ENCODE measurements at regions not wholly inside any gene's neighbourhood (a gene's known extent, or its start where the extent isn't known, plus 50 kb on each side); places are given as distances from the start of the nearest gene placed in this dataset.
"Not testable (repeated sequence)": the region's sequence is repeated elsewhere in the genome, so short reads cannot be mapped to it uniquely, and the experiment has no call there.

DNA sequence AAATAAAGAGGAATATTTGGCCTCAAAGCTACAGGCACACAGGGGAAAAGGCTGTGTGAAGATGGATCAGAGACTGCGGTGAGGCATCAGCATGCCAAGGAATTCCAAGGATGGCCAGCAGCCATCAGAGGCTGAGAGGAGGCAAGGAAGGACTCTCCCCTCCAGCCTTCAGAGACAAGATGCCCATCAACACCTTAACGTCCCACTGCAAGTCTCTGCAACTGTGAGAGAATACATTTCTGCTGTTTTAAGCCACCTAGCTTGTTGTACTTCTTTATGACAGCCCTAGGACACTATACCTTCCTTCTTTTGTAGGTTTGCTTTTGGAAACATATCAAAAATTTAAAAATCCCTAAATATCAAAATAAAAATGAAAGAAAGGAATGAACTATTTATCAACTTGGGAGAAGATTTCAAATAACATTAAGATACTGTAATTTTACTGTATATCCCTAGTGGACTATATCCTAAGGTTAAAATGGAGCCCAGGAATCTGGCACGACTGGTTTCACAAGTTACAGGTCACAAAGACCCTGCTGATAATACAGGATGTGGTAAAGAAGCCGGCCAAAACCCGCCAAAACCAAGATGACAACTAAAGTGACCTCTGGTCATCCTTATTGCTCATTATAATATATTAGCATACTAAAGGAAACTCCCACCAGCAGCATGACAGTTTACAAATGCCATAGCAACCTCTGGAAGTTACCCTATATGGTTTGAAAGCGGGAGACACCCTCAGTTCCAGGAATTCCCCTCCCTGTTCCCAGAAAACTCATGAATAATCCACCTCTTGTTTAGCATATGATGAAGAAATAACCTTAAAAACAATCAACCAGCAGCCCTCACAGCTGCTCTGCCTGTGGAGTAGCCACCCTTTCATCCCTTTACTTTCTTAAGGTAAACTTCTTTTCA is 185.2 kb downstream of the AVL9 start:
- no peak for ATAC-seq

DNA sequence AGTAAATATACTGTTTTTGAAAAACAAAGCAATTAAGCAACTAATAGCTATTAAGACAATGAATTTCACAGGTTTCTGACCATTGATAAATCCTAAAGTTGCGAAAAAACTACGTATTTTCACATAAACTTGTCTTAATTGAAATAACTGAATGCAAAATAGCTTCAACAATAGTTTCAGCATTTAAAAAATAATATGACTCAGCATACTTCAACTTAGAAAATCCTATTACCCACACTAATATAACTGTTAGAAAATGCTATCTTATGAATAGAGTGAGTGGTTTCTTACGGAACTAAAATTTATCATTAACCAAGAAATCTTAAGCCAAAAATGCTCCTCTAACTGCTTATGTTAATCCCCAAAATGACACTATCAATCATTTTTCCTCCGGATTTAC is 183.9 kb downstream of the AVL9 start:
- no peak for ATAC-seq

DNA sequence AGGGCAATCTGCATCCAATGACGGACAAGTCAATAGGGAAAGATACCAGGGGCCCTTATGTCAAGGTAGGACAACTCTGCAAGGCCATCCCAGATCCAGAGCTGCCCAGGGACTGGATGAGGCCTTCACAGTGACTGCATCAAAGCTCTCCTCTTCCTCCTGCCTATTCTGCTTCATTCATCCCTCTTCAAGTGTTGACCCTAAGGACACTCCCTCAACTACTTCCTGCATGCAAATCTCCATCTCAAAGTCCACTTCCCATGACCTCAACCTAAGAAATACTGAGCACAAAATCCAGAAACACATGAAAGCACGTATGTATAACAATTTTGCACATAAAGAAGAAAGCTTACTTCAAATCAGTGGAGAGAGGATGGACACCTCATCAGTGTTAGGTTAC is 182.3 kb downstream of the AVL9 start:
- no peak for ATAC-seq

DNA sequence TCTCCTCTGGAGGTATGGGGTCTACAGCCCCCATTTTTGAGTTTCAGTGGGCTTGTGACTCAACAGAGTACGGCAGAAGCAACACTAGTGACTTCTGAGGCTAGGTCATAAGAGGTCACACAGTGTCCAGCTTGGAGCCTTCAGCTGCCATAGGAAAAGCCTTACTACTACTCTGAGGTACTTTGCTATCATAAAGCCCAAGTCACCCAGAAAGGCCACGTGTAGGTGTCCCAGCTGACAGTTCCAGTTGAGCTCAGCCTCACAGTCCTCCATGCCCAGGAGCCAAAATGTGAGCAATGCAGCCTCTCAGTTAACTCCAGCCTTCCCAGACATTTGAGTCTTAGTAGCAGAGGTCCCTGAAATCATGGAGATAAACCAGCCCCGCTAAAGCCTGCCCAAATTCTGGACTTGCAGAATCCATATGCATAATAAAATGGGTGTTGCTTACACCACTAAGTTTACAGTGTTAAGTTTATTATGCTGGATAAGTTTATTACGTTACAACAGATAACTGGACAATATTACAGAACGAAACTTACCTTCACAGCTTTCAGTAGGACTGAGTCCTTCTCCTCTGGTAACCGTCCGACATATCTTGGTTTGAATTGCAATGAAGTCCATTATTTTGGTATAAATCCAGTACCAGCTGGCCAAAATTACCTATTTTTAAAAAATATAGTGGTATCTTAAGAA is 181.1 kb downstream of the AVL9 start:
- ATAC-seq, result no peak

DNA sequence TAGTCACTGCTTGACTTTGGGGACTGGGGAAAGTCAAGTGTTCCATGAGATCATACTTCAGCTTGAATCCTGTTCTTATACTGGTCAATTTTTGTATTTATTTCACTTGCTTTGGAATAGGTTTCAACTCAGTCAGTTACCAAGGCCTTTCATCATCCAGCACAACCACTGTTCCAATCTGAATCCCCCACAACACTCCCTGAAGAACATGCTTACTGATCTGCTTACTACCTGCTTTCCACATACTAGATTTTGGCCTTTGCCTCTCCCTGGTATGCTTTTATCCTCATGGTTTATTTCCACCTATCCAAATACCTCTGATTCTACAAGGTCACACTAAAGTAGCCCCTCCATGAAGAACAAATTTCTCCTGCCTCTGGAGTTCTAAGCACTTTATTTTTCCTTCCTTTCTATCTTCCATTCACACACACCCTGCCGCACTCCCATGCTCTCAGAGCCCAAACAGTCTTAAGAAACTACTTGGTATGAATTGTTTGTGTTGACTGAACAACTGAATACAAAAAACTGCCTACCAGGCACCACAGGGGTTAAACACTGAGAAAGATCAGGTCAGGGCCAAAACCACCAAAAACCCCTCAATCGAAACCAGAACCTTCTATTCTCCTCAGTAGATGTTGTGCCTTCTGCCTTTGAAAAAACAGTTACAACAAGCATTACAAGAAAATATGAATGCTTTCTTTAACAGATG is 178.1 kb downstream of the AVL9 start:
- ATAC-seq, result no peak

DNA sequence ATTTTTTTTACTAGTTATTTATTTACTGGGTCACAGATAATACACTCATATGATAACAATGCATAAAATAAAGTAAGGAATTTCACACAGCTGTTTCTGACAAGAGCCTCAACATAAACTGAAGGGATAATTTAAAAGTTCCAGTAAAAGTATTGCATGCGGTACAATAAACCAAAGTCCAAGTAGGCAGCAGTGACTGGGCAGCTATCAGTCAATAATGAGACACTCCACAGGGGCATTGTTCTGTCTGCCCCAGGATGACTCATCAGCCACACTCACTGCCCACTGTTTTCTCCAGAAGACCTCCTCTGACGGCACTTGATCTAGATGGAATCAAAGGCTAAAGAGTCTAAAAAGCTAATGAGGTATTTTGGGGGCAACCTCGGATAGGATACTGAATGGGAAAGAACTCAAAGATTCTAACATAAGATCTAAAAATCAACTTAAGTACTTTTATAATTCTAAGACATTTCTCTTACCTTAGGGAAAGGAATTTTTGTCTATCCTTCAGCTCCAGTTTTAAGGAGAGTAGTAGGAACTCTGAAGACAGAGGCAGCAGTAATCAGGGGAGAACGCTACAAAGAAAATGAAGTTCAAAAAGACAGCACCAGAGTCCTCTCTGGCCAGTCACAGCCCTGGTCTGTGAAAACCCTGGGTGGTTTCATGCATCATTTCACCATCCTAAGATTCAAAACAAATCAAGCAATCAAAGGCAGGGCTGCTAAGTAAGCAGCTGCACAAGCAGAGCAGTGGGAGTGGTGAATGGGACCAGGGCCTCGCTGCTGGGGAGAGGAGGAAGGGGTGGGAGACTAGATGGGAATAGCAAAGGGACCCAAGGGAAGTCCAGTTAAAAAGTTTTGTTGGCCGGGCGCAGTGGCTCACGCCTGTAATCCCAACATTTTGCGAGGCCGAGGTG is 175.1 kb downstream of the AVL9 start:
- ATAC-seq, result no peak

DNA sequence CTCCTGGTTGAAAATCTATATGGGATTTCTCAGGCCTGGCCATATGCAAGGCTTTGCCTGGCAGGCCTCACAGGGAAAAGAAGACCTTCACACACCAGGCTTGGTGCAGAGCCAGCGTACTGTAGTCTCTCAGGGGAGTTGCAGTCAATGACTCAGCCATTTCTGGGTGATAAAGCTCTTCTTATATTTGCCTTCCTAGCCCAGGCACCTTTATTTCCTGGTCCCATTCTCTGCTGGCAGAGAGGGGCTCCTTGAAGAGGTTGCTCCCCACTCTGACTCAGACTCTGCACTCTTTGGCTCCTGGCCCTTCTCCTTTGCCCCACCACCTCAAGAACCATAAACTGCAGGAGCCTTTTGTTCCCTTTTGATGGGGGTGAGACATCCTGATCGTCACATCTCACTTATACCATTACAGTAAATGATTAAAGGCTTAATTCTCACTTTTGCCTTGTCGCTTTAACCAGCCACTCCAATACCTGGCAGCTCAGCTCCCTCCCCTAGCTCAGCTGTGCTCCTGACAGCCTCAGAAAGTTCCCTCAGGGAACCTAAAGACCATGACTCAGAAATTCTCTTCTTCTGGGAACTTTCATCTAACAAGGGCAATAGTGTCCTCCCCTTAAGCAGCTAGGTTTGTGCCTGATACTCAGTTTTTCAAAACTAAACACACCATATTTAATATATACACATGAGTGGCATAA is 174.0 kb downstream of the AVL9 start:
- not testable (repeated sequence) for ATAC-seq

DNA sequence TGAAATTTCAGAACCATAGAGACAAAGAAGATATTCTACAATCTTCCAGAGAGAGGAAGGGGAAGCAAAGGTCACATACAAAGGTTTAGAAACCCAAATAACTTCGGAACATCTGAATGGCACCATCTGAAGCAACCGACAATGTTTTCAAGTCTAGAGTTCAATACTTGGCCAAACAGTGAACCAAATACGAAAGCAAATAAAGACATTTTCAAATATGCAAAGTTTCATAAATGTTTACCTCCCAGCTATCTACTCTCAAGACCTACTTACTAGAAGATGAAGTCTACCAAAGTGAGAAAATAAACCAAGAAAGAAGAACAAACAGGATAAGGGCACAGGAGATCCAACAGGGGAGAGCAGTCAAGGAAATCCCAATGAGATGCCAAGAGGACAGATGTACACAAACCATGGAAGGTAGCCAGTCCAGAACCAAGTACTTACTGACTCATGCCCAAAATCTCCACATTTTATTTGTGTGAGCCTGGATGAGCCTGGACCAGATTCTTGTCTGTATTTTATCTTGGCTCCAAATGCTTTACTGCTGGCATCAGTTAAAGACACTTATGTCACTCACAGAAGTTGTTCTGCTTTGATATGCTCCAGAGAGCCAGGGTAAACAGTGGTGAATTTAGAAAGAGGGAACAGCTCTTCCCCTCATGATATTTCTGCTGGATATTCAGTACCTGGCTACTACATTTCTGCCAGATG is 173.3 kb downstream of the AVL9 start:
- not testable (repeated sequence) for ATAC-seq

DNA sequence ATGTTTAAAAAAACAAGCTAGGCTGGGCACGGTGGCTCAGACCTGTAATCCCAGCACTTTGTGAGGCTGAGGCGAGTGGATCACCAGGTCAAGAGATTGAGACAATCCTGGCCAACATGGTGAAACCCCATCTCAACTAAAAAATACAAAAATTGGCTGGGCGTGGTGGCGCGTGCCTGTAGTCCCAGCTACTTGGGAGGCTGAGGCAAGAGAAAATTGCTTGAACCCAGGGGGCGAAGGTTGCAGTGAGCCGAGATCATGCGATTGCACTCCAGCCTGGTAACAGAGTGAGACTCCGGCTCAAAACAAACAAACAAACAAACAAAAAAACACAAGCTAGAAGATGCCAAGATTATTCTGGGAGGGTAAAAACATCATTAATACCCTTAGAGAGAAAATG is 172.3 kb downstream of the AVL9 start:
- ATAC-seq, result not testable (repeated sequence)

DNA sequence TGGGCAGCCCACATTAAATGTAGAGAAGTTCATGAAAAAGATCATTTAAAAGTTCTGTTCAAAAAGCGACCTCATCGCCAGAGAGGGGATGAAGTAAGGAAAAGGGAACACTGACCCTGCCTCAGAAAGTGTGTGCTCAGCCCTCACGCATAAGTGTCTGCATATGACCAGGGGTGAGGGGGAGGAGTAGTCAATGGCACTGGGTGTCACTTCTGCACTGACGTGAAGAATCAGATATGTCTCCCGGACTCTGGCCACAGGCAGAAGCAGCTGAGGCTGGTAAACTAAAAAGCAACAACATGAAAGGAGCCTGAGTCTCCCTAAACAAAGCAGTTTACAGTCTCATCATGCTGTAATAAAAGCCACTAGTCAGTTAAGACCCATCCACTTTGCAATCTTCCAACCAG is 168.5 kb downstream of the AVL9 start:
- ATAC-seq, result not testable (repeated sequence)

DNA sequence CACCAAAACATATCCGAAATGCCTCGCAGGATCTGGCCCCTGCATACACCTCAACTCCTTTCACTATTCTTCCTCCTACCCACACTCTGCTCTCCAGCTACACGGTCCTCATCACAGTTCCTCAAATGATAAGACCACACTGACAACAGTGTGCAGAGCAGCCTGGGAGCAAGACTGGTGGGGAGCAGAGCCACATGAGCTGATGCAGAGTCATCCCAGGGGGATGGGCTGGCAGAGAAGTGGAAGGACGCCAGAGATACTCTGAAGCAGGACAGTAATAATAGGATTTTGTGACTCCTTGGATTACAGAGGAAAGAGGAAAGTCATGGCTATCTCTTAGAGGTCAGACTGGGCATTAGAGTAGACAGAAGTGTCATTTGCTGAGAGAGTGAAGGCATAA is 167.2 kb downstream of the AVL9 start:
- not testable (repeated sequence) for ATAC-seq

DNA sequence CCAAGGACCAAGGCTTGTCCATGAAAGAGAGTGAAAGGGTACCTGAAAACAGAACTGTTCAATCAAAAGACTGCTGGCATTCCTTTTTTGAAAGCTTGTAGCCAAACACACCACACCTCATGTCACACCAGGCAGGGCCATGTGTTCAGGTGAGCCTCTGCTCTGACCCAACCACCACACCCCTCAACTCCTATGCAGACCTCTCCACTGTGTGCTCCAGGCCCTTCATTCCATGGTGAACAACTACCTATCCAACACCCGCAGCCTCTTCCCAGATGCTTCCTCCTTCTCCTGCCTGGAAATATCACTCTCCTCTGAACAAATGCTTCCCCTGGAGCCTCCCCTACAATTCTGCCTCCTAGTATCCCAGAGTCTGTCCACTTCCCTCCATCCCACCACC is 166.6 kb downstream of the AVL9 start:
- ATAC-seq, result no peak

DNA sequence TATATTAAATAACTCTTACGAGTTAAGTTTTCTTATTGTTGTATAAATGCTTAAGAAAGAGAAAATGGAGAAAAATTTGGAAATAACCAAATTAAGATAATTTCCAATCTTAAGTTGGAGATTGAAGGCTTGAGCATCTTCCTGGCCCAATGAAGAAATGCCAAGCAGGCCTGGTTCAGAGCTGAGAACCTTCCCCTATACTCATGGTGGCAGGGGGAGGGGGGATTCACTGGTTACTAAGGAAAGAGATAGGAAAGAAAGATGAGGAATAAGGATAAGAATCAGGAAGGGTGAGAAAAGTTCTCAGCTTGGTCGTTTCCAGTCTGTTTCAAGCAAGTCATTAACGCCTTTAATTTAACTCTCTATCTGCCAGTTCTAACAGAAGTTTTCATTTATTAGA is 166.2 kb downstream of the AVL9 start:
- no peak for ATAC-seq

DNA sequence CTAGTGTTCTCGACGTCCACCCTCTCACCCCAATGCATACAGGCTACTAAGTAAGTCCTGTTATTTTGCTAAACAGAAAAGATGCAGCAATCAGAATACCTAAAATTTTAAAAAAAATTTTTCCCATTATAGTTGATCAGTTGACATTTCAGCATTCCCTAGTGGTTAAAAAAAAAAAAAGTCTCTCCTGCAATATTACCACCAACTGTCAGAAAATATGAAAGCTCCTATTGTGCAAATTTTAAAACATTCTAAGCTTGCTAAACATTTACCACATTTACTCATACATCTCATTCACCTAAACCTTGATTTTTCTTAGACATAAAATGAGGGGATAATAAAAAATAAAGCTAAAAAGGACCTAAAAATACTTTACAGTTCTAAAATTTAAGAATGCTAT is 165.6 kb downstream of the AVL9 start:
- ATAC-seq, result no peak

DNA sequence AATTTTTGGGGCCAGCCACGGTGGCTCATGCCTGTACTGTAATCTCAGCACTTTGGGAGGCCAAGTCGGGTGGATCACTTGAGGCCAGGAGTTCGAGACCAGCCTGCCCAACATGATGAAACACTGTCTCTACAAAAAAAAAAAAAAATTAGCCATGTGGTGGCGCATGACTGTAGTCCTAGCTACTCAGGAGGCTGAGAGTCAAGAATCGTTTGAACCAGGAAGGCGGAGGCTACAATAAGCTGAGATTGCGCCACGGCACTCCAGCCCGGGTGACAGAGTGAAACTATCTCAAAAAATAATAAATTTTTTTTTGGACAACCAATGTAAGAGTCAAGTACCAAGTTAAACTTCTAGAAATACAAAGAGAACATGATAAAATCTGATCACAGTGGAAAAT is 164.6 kb downstream of the AVL9 start:
- no peak for ATAC-seq

DNA sequence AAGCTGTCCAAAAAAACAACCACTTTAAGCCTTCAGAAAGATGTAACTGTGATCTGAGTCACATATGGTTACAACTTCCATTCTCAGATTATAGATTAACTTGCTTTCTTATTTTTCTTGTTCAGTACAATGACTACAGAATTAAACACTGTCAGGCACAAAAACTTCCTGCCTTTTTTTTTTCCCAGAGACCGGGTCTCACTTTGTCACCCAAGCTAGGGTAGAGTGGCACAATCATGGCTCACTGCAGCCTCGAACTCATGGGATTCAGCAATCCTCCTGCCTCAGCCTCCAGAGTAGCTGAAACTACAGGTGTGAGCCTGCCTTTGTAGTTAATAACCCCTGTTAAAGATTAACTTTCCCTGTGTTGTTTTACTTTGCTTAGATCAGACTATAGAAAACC is 163.2 kb downstream of the AVL9 start:
- no peak for ATAC-seq

DNA sequence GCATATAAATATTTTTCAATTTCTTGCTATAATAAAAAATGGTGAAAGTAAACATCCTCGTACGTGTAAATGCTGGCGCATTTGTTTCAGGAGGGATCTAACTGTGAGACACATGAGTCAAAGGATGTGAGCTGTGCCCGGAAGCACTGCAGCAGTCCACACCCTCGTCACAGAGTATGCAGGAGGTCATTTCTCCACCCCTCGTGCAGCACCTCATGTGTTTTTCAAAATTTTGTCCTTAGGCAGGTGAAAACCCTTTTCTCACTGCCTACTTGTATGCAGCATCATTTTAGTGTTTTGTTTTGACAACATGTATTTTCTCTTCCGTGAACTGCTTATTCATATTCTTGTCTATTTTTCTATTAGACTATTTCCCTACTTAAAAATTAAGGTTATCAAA is 162.7 kb downstream of the AVL9 start:
- ATAC-seq, result no peak

DNA sequence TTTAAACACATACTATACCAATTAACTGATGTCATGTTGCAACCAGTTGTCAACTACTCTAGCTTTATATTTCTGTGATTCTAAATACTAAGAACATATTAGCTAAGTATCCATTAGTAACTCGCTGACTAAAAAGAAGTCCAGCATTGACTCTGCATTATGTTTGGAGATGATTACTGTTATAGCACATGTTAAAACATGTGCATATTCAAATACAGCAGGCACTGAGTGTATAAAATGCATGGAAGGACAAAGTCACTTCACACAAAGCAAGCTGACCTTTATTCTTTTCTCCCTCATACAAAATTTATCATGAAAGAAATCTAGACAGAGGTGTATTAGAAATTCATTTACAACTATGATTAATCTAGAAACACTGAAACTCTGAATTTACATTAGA is 159.3 kb downstream of the AVL9 start:
- not testable (repeated sequence) for ATAC-seq

DNA sequence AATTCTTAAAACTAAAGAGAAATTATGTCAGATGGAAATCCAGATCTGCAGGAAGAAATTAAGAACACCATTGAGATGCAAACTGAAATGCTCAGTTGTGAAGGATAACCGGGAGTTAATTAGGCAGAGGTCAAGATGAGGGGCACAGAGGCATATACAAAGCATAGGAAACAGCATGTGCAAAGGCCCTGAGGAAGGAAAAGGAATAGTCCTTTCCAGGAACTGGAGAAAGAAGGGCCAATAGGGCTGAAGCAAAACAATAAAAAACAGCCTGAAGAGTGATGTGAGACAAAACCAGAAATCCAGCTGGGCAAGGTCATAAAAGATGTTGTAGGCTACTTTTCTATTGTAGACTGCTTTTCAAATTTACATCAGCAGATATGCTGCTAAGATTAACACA is 155.1 kb downstream of the AVL9 start:
- not testable (repeated sequence) for ATAC-seq

DNA sequence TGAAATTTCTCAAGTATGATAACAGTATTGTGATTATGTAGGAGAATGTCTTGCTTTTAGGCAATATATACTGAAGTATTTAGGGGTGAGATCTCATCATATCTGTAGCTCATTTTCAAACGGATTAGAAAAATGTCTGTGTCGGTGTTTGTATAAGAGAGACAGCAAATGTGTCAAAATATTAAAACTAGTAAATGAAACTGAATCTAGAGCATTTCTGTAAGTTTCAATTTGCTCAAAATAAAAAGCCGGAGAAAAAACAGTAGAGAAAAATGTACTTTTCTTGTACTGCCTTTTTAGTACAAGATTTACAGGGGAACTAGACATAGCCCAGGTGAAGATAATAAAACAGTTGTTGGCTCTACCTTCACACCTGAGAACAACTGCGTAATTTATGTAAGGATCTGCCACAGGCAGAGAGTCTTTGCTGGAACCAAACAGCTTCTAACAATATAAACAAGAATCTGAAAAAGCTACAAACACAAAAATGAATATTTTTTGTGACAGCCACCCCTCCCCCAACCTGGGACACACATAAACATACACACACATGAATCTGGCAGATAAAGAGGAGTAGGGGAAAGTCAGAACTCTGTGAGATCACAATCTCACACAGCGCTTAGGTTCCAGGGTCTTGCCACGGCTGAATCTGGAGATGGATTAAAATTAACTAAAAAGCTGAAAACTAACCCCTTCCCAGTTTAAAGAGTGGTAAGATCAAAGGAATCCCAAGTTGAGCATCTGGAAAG is 153.3 kb downstream of the AVL9 start:
- ATAC-seq, result no peak

Data from activated CD4-positive, CD25-positive, alpha-beta regulatory T cell treated with anti-CD3 and anti-CD28 coated beads, Interleukin-2, amount 50 U/mL, for 24 hours (primary cell).